Epithelial cell of esophagus (primary cell): ENCODE measurements at regions not wholly inside any gene's neighbourhood (a gene's known extent, or its start where the extent isn't known, plus 50 kb on each side); places are given as distances from the start of the nearest gene placed in this dataset.

Experiments
- DNase-seq: peaks from one replicate; pipeline ENCODE4 v3.0.0; 2010; ENCODE audit warnings: low read depth
- H3K4me3 ChIP-seq: 2 replicates; pipeline ENCODE4 v1.5.1; 2011; ENCODE audit warnings: mild to moderate bottlenecking, low read length, control low read depth
- TF ChIP-seq, protein P1 (sequence below): IDR thresholded peaks from 2 replicates; pipeline ENCODE4 v1.5.1; 2011; ENCODE audit warnings: low read depth, mild to moderate bottlenecking, low read length, control low read depth, inconsistent platforms; ENCODE audit not compliant: insufficient read depth; ENCODE audit errors: missing control alignments

DNA sequence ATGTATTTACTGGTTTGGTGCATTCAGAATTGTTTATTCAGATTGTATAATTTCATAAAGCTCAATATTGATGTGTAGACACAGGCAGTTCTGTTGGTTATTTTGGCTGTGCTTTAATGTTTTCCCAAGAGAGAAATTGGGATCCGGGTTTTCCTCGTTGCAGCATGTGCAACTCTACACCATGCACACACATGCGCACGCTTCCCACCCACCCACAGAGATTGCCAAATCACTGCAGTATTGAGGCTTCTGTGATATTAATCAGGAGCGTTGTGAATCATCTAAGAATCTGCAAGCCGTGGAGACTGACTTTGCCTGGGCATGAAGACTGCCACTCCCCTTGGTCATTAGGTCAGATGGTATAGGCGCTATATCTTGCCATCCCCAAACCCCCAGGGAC, 571.5 kb downstream of the SLC4A3 start:
- no peak overlapping the region for H3K4me3 ChIP-seq
- TF ChIP-seq, protein P1, sequence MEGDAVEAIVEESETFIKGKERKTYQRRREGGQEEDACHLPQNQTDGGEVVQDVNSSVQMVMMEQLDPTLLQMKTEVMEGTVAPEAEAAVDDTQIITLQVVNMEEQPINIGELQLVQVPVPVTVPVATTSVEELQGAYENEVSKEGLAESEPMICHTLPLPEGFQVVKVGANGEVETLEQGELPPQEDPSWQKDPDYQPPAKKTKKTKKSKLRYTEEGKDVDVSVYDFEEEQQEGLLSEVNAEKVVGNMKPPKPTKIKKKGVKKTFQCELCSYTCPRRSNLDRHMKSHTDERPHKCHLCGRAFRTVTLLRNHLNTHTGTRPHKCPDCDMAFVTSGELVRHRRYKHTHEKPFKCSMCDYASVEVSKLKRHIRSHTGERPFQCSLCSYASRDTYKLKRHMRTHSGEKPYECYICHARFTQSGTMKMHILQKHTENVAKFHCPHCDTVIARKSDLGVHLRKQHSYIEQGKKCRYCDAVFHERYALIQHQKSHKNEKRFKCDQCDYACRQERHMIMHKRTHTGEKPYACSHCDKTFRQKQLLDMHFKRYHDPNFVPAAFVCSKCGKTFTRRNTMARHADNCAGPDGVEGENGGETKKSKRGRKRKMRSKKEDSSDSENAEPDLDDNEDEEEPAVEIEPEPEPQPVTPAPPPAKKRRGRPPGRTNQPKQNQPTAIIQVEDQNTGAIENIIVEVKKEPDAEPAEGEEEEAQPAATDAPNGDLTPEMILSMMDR: no peak
- DNase-seq: peak; percentile 98

DNA sequence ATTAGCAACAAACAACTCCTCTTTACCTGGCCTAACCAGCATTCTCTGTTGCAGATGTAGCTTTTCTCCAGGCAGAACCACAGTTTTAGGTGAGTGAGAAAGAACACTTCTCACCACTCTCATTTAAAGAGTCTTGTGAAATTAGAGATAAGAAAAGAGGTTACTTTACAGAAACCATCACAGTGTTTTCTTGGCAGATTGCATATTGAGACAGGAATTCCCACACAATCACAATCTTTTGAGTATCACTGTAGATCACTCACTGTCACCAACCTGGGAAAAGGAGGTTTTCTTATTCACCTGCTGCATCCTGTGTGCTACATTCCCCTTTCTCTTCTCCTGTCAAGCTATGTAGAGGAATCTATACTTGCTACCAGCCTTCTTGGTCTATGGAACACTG, 574.6 kb downstream of the SLC4A3 start:
- TF ChIP-seq, protein P1: no peak
- no peak for DNase-seq
- H3K4me3 ChIP-seq: no peak overlapping the region

DNA sequence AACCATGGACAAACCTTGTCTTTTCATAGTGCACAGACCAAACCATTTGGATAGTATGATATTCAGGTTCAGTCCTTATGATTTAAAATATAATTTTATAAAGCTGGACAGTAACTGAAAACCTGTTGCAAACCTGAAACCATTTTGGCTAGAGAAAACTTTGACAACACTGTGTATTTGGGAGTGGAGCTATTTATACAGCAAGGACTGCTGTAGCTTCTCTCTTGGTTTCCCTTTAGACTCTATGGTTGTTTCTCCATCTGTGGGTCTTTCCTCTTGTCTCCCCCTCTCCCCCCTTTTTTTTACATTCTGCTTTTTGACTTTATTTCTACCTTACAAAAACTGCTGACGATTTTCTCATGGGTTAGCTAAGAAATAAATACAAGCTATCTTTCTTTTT, 581.7 kb downstream of the SLC4A3 start:
- no peak for DNase-seq
- no peak overlapping the region for H3K4me3 ChIP-seq
- TF ChIP-seq, protein P1: no peak

DNA sequence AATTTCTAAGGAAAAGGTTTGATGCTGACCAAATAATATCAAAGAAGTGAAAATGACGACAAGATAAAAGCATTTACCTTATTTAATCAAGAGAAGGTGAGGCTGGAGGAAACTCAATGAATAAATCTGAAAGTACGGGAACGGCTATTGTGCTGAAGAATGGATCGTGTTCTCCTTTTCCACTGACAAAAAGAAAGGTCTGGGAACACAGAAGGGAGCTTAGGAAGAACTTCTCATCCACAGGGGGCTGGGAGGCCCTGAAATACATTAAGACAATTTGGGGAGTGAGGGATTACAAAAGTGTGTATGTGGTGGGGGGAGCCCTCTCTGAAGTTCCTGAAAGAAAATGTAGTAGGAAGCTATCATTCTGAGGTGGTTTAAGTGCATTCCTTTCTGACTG, 582.3 kb downstream of the SLC4A3 start:
- TF ChIP-seq, protein P1: no peak
- H3K4me3 ChIP-seq: no peak overlapping the region
- no peak for DNase-seq

DNA sequence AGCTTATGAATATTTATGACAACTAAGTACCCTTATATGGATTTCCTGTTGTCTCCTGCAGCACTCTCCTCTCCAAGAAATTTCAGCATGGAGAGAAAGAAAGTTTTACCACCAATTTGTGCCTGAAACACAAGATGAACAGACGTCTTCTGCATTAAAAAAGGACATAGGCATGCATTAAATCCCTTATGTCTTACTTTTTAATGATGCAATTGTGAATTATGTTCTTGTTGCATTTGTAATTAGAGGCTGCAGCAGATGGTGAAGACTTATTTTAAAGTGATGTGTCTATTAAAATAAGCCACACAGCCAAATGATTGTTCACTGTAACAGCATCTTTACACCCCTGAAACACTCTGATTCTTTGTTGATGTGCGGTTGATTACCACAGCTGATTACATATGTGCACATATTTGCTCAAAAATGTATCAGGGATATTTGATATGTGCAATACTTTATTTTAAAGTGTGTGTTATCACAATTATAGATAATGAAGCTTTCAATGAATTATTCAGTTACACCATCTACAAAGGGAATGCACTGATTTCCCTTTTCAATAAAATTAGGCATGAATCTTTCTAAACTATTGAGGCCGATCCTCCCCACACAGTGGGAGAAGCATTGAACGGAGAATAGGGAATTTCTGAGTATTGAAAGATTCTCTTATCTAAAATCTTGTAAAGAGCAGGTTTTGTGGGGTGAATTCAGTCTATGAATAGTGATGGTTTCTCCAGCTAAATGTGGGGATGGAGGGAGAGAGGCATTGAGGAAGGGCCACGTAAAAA, 585.1 kb downstream of the SLC4A3 start:
- H3K4me3 ChIP-seq: no peak overlapping the region
- no peak for DNase-seq
- TF ChIP-seq, protein P1: no peak

DNA sequence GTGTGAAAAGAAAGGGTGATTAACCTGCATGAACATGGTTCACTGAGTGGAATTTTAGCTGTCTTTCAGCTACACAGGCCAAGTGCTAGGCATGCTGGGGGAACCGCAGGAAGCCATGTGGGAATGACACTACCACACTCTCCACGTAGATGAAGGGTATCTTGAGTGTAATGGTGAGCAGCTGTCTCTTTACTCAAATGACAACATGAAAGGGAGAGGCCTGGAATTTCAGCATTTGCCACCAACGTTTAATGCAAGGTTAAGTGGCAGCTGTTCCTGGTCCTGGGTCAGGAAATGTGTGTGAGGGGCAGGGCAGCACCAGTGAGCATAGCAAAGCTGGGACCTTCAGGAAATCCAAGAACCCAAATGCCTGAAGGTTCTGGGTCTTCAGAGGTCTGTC, 588.4 kb downstream of the SLC4A3 start:
- DNase-seq: no peak
- TF ChIP-seq, protein P1: no peak
- H3K4me3 ChIP-seq: no peak overlapping the region

DNA sequence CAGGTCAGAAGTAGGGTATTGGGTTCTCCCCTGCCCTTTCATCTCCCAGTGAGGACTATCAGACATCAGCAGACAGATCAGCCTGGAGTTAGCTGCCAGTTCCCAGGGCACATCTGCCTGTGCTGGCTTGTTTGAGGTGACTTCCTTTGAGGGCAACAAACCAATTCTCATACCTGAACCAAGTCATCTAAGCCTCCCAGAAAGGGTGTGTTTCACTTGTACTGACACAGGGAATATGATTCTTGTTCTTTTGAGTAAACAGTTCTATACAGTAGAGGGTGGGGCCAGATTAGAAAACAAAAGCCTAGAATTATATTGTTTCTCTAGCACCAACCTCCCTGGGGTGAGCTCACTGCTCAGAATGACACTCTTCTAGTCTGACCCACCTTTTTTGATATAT, 591.9 kb downstream of the SLC4A3 start:
- TF ChIP-seq, protein P1: no peak
- H3K4me3 ChIP-seq: no peak overlapping the region
- DNase-seq: peak; percentile 98
